ENCODE measurements at regions not wholly inside any gene's neighbourhood (a gene's known extent, or its start where the extent isn't known, plus 50 kb on each side); places are given as distances from the start of the nearest gene placed in this dataset.

DNA sequence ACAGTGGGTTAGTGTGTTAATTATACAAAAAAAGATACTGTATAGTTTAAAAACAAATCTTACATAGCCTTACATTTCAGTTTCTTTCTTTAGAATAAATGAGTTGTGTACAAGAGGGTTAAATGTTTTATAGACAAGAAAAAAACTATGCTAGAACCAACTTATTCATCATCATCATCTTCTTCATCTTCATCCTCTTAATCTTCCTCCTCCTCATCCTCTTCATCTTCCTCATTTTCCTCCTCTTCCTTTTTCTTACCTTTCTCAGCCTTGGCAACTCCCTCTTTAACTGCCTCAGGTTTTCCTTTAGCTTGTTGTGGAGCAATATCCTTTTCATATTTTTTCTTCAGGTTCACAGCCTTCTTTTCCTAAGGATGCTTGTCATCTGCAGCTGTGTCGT lies 53.7 kb downstream of the RPS12 start:
- no peaks in the 10 kb centered on the region for H3K36me3 Mint-ChIP-seq (ENCODE audit: low read depth)
- H3K4me3 Mint-ChIP-seq, result no peak overlapping the region
- no peaks in the 10 kb centered on the region for H3K4me1 Mint-ChIP-seq
- peaks cover 4% of the 10 kb centered on the region for H3K9me3 Mint-ChIP-seq
- peaks cover 17% of the 10 kb centered on the region for H3K27me3 Mint-ChIP-seq
- intact Hi-C loops (cut with micrococcal nuclease), result no loop called here
- H3K27ac Mint-ChIP-seq, result no peak overlapping the region
- DNase-seq, result no peak

GRCh38 chr6:132872923-132873322 lies 58.6 kb downstream of the RPS12 start:
- Mint-ChIP-seq H3K27me3 (peaks cover 34% of the 10 kb centered on the region), H3K4me1 (peaks cover 2% of the 10 kb centered on the region), H3K4me3 (no peak overlapping the region), H3K36me3 (ENCODE audit: low read depth) (no peaks in the 10 kb centered on the region), H3K27ac (no peak overlapping the region), H3K9me3 (peaks cover 10% of the 10 kb centered on the region)
- intact Hi-C loops (cut with micrococcal nuclease), result loop anchor here (2.0 kb wide), 1 partner anchor 58 kb away; the partner anchor contains the start of gene RPS12
- no peak for DNase-seq

GRCh38 chr6:132877003-132877402 lies 62.6 kb downstream of the RPS12 start:
- no peak overlapping the region for H3K27ac Mint-ChIP-seq

DNA sequence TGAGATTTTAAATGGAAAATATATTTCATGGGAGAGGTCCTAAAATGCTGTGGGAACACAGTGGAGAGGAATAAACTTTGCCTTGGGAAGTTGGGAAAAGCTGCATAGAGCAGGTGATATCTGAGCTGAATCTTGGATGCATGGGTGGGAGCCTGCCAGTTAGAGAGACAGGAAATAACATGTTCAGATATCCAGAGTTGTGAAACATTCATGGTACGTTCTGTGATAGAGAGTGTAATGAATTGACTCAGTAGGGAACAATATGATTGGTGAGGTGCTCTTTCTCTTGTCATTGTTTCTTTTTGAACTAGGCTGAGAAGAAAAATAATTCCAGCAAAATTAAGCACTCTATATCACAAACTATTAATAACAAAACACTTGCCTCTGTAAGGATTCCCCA lies 72.8 kb downstream of the RPS12 start:
- H3K36me3 Mint-ChIP-seq (ENCODE audit: low read depth), result no peaks in the 10 kb centered on the region
- DNase-seq, result no peak
- peaks cover 2% of the 10 kb centered on the region for H3K4me1 Mint-ChIP-seq
- H3K9me3 Mint-ChIP-seq, result no peaks in the 10 kb centered on the region
- intact Hi-C loops (cut with micrococcal nuclease), result no loop called here
- H3K27me3 Mint-ChIP-seq, result peaks cover 9% of the 10 kb centered on the region
- no peak overlapping the region for H3K27ac Mint-ChIP-seq
- H3K4me3 Mint-ChIP-seq, result no peak overlapping the region

More at GRCh38 chr6:132877003-132877402, 62.6 kb downstream of the RPS12 start:
- no peak for DNase-seq
- H3K9me3 Mint-ChIP-seq, result peaks cover 8% of the 10 kb centered on the region
- intact Hi-C loops (cut with micrococcal nuclease), result no loop called here
- no peak overlapping the region for H3K4me3 Mint-ChIP-seq
- H3K27me3 Mint-ChIP-seq, result peaks cover 25% of the 10 kb centered on the region
- H3K36me3 Mint-ChIP-seq (ENCODE audit: low read depth), result no peaks in the 10 kb centered on the region
- peaks cover 2% of the 10 kb centered on the region for H3K4me1 Mint-ChIP-seq

DNA sequence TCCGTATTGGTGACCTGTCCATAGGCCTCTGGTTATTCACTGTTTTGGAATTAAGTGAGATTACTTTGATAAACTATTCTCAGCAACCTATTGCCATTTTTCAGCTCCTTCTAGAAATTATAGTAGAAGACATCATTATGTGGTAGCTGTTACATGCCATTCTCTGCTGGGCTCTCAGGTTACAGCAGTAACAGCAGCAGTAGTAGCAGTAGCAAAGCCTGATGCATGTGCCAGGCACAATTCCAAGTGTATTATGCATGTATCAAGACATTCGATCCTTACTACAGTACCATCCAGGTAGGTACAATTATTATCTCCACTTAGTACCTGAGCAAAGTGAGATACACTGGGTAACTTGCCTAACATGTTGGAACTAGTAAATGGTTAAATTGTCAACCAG lies 74.3 kb downstream of the RPS12 start:
- H3K36me3 Mint-ChIP-seq (ENCODE audit: low read depth), result no peaks in the 10 kb centered on the region
- H3K9me3 Mint-ChIP-seq, result no peaks in the 10 kb centered on the region
- H3K4me3 Mint-ChIP-seq, result no peak overlapping the region
- H3K27ac Mint-ChIP-seq, result no peak overlapping the region
- H3K4me1 Mint-ChIP-seq, result peaks cover 2% of the 10 kb centered on the region
- intact Hi-C loops (cut with micrococcal nuclease), result no loop called here
- peaks cover 9% of the 10 kb centered on the region for H3K27me3 Mint-ChIP-seq
- DNase-seq, result no peak

GRCh38 chr6:132892929-132893771 lies 78.8 kb downstream of the RPS12 start:
- no peak overlapping the region for H3K27ac Mint-ChIP-seq
- no peak for DNase-seq
- peaks cover 5% of the 10 kb centered on the region for H3K27me3 Mint-ChIP-seq
- no peaks in the 10 kb centered on the region for H3K4me1 Mint-ChIP-seq
- H3K36me3 Mint-ChIP-seq (ENCODE audit: low read depth), result no peaks in the 10 kb centered on the region
- intact Hi-C loops (cut with micrococcal nuclease), result no loop called here
- H3K9me3 Mint-ChIP-seq, result no peaks in the 10 kb centered on the region
- H3K4me3 Mint-ChIP-seq, result no peak overlapping the region

- intact Hi-C loops (cut with micrococcal nuclease), result no loop called here
- Mint-ChIP-seq H3K4me3 (no peak overlapping the region), H3K9me3 (no peaks in the 10 kb centered on the region), H3K27me3 (peaks cover 6% of the 10 kb centered on the region), H3K36me3 (ENCODE audit: low read depth) (no peaks in the 10 kb centered on the region), H3K4me1 (no peaks in the 10 kb centered on the region), H3K27ac (no peak overlapping the region)
- no peak for DNase-seq
Measured at GRCh38 chr6:132893772-132894490, 79.6 kb downstream of the RPS12 start.

- H3K4me1 Mint-ChIP-seq, result no peaks in the 10 kb centered on the region
- no peak overlapping the region for H3K27ac Mint-ChIP-seq
Measured at GRCh38 chr6:132898376-132898775, 84.0 kb downstream of the RPS12 start.

DNA sequence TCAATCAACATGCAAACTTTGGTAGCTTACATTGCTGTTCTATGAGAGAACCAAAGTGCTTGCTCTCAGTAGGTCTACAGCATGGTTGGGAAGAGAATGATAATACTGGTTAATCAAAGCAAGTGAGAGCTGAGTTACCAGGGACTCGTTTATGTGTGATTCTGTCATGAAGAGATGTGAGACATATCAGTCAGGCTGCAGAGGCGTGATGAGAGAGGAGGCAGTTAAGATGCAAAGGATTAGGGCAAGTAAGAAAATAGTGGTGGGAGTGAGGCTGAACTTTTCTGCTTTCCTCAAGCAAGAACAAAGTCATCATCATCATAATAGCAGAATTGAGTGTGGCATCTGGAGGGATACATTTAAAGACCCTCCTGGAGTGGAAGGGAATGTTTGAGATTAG lies 86.5 kb downstream of the RPS12 start:
- no peaks in the 10 kb centered on the region for H3K9me3 Mint-ChIP-seq
- no peaks in the 10 kb centered on the region for H3K36me3 Mint-ChIP-seq (ENCODE audit: low read depth)
- intact Hi-C loops (cut with micrococcal nuclease), result no loop called here

More at GRCh38 chr6:132898376-132898775, 84.0 kb downstream of the RPS12 start:
- Mint-ChIP-seq H3K36me3 (ENCODE audit: low read depth) (no peaks in the 10 kb centered on the region), H3K4me3 (no peak overlapping the region), H3K27me3 (peaks cover 9% of the 10 kb centered on the region), H3K9me3 (no peaks in the 10 kb centered on the region)
- intact Hi-C loops (cut with micrococcal nuclease), result no loop called here
- no peak for DNase-seq

DNA sequence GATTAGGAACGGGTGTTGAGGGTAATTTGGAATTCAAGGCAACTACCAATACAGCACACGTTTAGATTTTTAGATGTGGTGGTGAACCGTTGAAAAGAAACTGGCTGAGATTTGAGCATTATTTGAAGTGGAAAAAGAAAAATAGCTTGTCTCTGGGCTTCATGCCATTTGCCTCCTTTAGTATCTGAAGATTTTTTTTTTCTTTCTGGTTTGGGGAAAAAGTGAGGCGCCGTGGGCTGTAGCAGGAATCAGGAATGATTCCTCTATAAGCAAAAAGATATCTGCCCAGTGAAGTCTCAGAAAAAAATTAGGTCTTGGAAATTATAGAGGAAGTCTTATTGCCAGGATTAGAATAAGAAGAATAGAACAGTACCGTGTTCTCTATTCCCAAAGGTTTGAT lies 88.5 kb downstream of the RPS12 start:
- Mint-ChIP-seq H3K27ac (no peak overlapping the region), H3K4me3 (no peak overlapping the region), H3K4me1 (no peaks in the 10 kb centered on the region), H3K9me3 (no peaks in the 10 kb centered on the region), H3K36me3 (ENCODE audit: low read depth) (no peaks in the 10 kb centered on the region), H3K27me3 (peaks cover 11% of the 10 kb centered on the region)
- intact Hi-C loops (cut with micrococcal nuclease), result no loop called here
- DNase-seq, result no peak

More for the DNA sequence above, 86.5 kb downstream of the RPS12 start:
- H3K27ac Mint-ChIP-seq, result no peak overlapping the region
- peaks cover 9% of the 10 kb centered on the region for H3K27me3 Mint-ChIP-seq
- no peaks in the 10 kb centered on the region for H3K4me1 Mint-ChIP-seq
- DNase-seq, result no peak
- no peak overlapping the region for H3K4me3 Mint-ChIP-seq

DNA sequence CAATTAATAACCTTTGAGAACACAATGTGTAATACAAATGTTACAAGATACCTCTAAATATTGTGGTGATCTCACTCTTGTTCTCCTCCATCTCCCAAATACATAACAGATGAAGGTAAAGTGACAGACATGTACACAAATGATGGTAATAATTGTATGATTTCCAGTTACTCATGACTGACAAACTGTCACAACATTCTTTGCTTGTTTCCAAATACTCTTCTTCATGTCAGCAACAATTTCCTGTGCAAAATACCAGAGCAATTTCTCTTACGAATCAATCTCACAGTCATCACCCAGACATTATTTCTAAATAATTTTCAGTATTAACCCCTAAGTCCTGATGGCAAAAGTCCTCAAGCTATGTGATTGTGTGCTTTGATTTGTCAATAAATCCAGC lies 92.9 kb downstream of the RPS12 start:
- DNase-seq, result no peak
- no peaks in the 10 kb centered on the region for H3K9me3 Mint-ChIP-seq
- peaks cover 5% of the 10 kb centered on the region for H3K27me3 Mint-ChIP-seq

DNA sequence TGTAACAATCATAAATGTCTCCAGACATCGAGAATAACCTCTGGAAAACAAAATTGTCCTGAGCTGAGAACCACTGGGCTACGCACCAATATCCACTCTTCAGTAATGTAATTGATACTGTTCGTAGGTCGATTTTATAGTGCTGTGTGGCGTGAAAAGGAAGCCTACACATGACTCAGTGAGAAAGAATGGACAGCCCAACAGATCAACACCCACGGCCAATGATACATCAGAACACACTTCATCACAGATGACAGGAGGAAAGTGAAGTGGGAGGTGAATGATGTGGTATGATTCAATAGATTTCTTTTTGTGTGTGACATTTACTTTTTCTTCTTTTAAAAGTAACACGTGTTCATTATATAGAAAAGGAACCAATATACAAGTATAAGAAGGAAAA lies 93.5 kb downstream of the RPS12 start:
- Mint-ChIP-seq H3K36me3 (ENCODE audit: low read depth) (no peaks in the 10 kb centered on the region), H3K4me1 (no peaks in the 10 kb centered on the region), H3K9me3 (no peaks in the 10 kb centered on the region), H3K4me3 (no peak overlapping the region), H3K27ac (no peak overlapping the region), H3K27me3 (peaks cover 4% of the 10 kb centered on the region)
- intact Hi-C loops (cut with micrococcal nuclease), result no loop called here
- no peak for DNase-seq

More for the DNA sequence above, 92.9 kb downstream of the RPS12 start:
- H3K4me3 Mint-ChIP-seq, result no peak overlapping the region
- no peaks in the 10 kb centered on the region for H3K4me1 Mint-ChIP-seq
- H3K36me3 Mint-ChIP-seq (ENCODE audit: low read depth), result no peaks in the 10 kb centered on the region
- no peak overlapping the region for H3K27ac Mint-ChIP-seq
- intact Hi-C loops (cut with micrococcal nuclease), result no loop called here

DNA sequence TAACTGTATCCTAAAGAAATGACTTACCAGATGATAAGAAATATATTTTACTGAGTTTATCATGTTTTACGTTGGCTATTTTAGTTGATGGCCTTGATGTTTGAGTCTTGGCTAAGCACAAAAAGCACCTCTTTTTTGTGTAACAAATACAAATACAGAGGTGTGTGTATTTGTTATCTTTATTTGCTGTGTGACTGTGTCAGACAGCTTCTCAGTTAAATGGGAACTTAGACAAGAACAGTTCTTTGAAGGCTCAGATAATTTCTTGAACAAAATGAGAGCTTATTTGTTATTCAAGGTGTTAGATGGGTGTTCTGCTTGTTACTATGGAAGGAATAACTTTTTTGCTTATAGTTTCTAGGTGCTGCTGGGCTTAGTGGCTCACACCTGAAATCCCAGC lies 95.4 kb downstream of the RPS12 start:
- intact Hi-C loops (cut with micrococcal nuclease), result no loop called here
- H3K9me3 Mint-ChIP-seq, result no peaks in the 10 kb centered on the region
- H3K4me3 Mint-ChIP-seq, result no peak overlapping the region
- no peak for DNase-seq
- H3K4me1 Mint-ChIP-seq, result no peaks in the 10 kb centered on the region
- H3K36me3 Mint-ChIP-seq (ENCODE audit: low read depth), result no peaks in the 10 kb centered on the region
- no peak overlapping the region for H3K27ac Mint-ChIP-seq
- peaks cover 4% of the 10 kb centered on the region for H3K27me3 Mint-ChIP-seq

GRCh38 chr6:132910759-132911158 lies 96.4 kb downstream of the RPS12 start:
- Mint-ChIP-seq H3K4me1 (no peaks in the 10 kb centered on the region), H3K4me3 (no peak overlapping the region), H3K27me3 (peaks cover 4% of the 10 kb centered on the region), H3K36me3 (ENCODE audit: low read depth) (no peaks in the 10 kb centered on the region), H3K9me3 (no peaks in the 10 kb centered on the region), H3K27ac (no peak overlapping the region)
- no peak for DNase-seq
- intact Hi-C loops (cut with micrococcal nuclease), result no loop called here

All from activated CD4-positive, alpha-beta T cell treated with anti-CD3 and anti-CD28 coated beads, Interleukin-2, amount 10 ng/mL, durations not matched to agents 24 days and 14 days (primary cell).